ENCODE measurements at regions not wholly inside any gene's neighbourhood (a gene's known extent, or its start where the extent isn't known, plus 50 kb on each side); places are given as distances from the start of the nearest gene placed in this dataset.

- Histone ChIP-seq H3K9me2 (replicated peaks; ENCODE audit: low read length) (no peaks in the 10 kb centered on the region), H3K4me3 (ENCODE audit: low read length) (no peak overlapping the region), H3K9me3 (ENCODE audit: low read length) (no peaks in the 10 kb centered on the region), H3F3A (ENCODE audit: low read length, unreplicated experiment) (no peaks in the 10 kb centered on the region), H2AFZ (ENCODE audit: low read length) (no peak overlapping the region), H3K79me2 (ENCODE audit: low read length) (no peaks in the 10 kb centered on the region), H4K20me1 (ENCODE audit: low read length) (no peaks in the 10 kb centered on the region), H3K27me3 (ENCODE audit: low read length) (peaks cover 3% of the 10 kb centered on the region; the same call in 1 of the 2 replicates), H3K27ac (ENCODE audit: low read length) (no peak overlapping the region), H3K4me1 (ENCODE audit: insufficient read depth, low read length) (no peaks in the 10 kb centered on the region), H3K9ac (ENCODE audit: low read length) (no peak overlapping the region), H3K36me3 (ENCODE audit: low read depth, low read length) (no peaks in the 10 kb centered on the region), H3K4me2 (ENCODE audit: low read length) (no peak overlapping the region)
- intact Hi-C loops (cut with micrococcal nuclease), result no loop called here
- DNase-seq (no peak), ATAC-seq (no peak)
- ChIA-PET POLR2A (ENCODE audit: unreplicated experiment) (no interaction called here), CTCF (no interaction called here)
- TF ChIP-seq EZH2 (IDR thresholded peaks at IDR 0.05; ENCODE audit: low read length, unreplicated experiment), result no peak
- TF ChIP-seq CTCF (conservative IDR thresholded peaks at IDR 0.05; ENCODE audit: low read depth, low read length), result no peak
- TF ChIP-seq EZH2phosphoT487 (IDR thresholded peaks at IDR 0.05; ENCODE audit: borderline replicate concordance, low read length), result no peak
- BruUV-seq (replicated peaks), result no TSS peak
Measured at GRCh38 chr14:26344596-26344995, 253.2 kb downstream of the NOVA1 start.

- no peak for TF ChIP-seq CTCF (conservative IDR thresholded peaks at IDR 0.05; ENCODE audit: low read depth, low read length)
- no peak for TF ChIP-seq EZH2 (IDR thresholded peaks at IDR 0.05; ENCODE audit: low read length, unreplicated experiment)
- TF ChIP-seq EZH2phosphoT487 (IDR thresholded peaks at IDR 0.05; ENCODE audit: borderline replicate concordance, low read length), result no peak
- Histone ChIP-seq H3K4me3 (ENCODE audit: low read length) (no peak overlapping the region), H4K20me1 (ENCODE audit: low read length) (no peaks in the 10 kb centered on the region), H2AFZ (ENCODE audit: low read length) (no peak overlapping the region), H3F3A (ENCODE audit: low read length, unreplicated experiment) (no peaks in the 10 kb centered on the region), H3K36me3 (ENCODE audit: low read depth, low read length) (no peaks in the 10 kb centered on the region), H3K9me2 (replicated peaks; ENCODE audit: low read length) (no peaks in the 10 kb centered on the region), H3K4me1 (ENCODE audit: insufficient read depth, low read length) (peaks cover 7% of the 10 kb centered on the region), H3K9ac (ENCODE audit: low read length) (no peak overlapping the region), H3K9me3 (ENCODE audit: low read length) (no peaks in the 10 kb centered on the region), H3K27ac (ENCODE audit: low read length) (no peak overlapping the region), H3K79me2 (ENCODE audit: low read length) (no peaks in the 10 kb centered on the region), H3K4me2 (ENCODE audit: low read length) (no peak overlapping the region), H3K27me3 (ENCODE audit: low read length) (peaks cover 3% of the 10 kb centered on the region; the same call in 1 of the 2 replicates)
- CTCF ChIA-PET, result no interaction called here
- DNase-seq, result no peak
- BruUV-seq (replicated peaks), result no TSS peak
- ATAC-seq, result no peak
- POLR2A ChIA-PET (ENCODE audit: unreplicated experiment), result no interaction called here
- intact Hi-C loops (cut with micrococcal nuclease), result loop anchor here (10.0 kb wide), 1 partner anchor 55 kb away; no protein-coding TSS in a partner anchor
Measured at GRCh38 chr14:26339381-26339780, 258.5 kb downstream of the NOVA1 start.

- Histone ChIP-seq H3K4me2 (ENCODE audit: low read length) (no peak overlapping the region), H3K27me3 (ENCODE audit: low read length) (no peaks in the 10 kb centered on the region), H3K9ac (ENCODE audit: low read length) (no peak overlapping the region), H3K4me1 (ENCODE audit: insufficient read depth, low read length) (peaks cover 17% of the 10 kb centered on the region), H3K79me2 (ENCODE audit: low read length) (no peaks in the 10 kb centered on the region), H3F3A (ENCODE audit: low read length, unreplicated experiment) (no peaks in the 10 kb centered on the region), H4K20me1 (ENCODE audit: low read length) (no peaks in the 10 kb centered on the region), H3K9me3 (ENCODE audit: low read length) (no peaks in the 10 kb centered on the region), H3K36me3 (ENCODE audit: low read depth, low read length) (no peaks in the 10 kb centered on the region), H2AFZ (ENCODE audit: low read length) (no peak overlapping the region), H3K4me3 (ENCODE audit: low read length) (no peak overlapping the region), H3K9me2 (replicated peaks; ENCODE audit: low read length) (no peaks in the 10 kb centered on the region), H3K27ac (ENCODE audit: low read length) (no peak overlapping the region)
- TF ChIP-seq EZH2phosphoT487 (IDR thresholded peaks at IDR 0.05; ENCODE audit: borderline replicate concordance, low read length), result no peak
- no peak for TF ChIP-seq EZH2 (IDR thresholded peaks at IDR 0.05; ENCODE audit: low read length, unreplicated experiment)
- no peak for TF ChIP-seq CTCF (conservative IDR thresholded peaks at IDR 0.05; ENCODE audit: low read depth, low read length)
- ChIA-PET POLR2A (ENCODE audit: unreplicated experiment) (no interaction called here), CTCF (no interaction called here)
- ATAC-seq (no peak), DNase-seq (no peak)
- intact Hi-C loops (cut with micrococcal nuclease), result loop anchor here (10.0 kb wide), 1 partner anchor 53 kb away; no protein-coding TSS in a partner anchor
- no TSS peak for BruUV-seq (replicated peaks)
Measured at GRCh38 chr14:26338231-26338630, 259.6 kb downstream of the NOVA1 start.
